Ectodermal cell (in vitro differentiated cells): ENCODE measurements at regions not wholly inside any gene's neighbourhood (a gene's known extent, or its start where the extent isn't known, plus 50 kb on each side); places are given as distances from the start of the nearest gene placed in this dataset.
"Not testable (repeated sequence)": the region's sequence is repeated elsewhere in the genome, so short reads cannot be mapped to it uniquely, and the experiment has no call there.

Experiments
- H3K27ac ChIP-seq: 2 replicates; pipeline ENCODE4 v1.7.0; 2013; ENCODE audit warnings: mild to moderate bottlenecking, low read depth, low read length; ENCODE audit not compliant: insufficient read depth, poor library complexity, severe bottlenecking
- H3K27me3 ChIP-seq: 2 replicates; pipeline ENCODE4 v1.7.0; 2013; ENCODE audit warnings: mild to moderate bottlenecking, low read length; ENCODE audit not compliant: insufficient read depth, control insufficient read depth, poor library complexity, severe bottlenecking
- H3K36me3 ChIP-seq: one replicate; pipeline ENCODE4 v1.7.0; 2013; ENCODE audit warnings: low read length; ENCODE audit not compliant: control insufficient read depth, insufficient read depth
- H3K4me1 ChIP-seq: one replicate; pipeline ENCODE4 v1.7.0; 2013; ENCODE audit warnings: low read length; ENCODE audit not compliant: control insufficient read depth, insufficient read depth
- H3K4me3 ChIP-seq: 2 replicates; pipeline ENCODE4 v1.7.0; 2013; ENCODE audit warnings: low read depth, low read length, control low read depth; ENCODE audit not compliant: insufficient read depth
- H3K9me3 ChIP-seq: 2 replicates; pipeline ENCODE4 v1.7.0; 2013; ENCODE audit warnings: mild to moderate bottlenecking, low read length, moderate library complexity; ENCODE audit not compliant: control insufficient read depth
- WGBS, 2 experiments: methylation state at CpG; one replicate each; pipeline ENCODE4 v1.1.7; 2013; ENCODE audit warnings: missing lambda C conversion rate in 2 of 2; 5-methylcytosine and 5-hydroxymethylcytosine counted together

DNA sequence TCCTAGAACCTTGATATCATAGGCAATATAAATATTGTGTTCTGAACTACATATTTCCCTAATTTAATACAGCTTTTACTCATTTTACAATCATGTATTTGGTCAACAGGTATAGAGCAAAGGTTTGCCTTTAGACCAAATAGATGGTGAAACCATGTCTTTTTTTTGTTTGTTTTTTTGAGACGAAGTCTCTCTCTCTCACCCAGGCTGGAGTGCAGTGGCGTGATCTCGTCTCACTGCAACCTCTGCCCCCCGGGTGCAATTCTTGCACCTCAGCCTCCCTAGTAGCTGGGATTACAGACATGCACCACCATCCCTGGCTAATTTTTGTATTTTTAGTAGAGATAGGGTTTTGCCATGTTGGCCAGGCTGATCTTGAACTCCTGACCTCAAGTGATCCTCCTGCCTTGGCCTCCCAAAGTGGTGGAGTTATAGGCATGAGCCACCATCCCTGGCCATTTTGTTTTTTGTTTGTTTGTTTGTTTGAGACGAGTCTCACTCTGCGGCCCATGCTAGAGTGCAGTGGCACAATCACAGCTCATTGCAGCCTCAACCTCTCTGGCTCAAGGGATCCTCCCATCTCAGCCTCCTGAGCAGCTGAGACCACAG, 243.7 kb upstream of the FOXN3 start:
- not testable (repeated sequence) for H3K4me3 ChIP-seq, H3K27ac ChIP-seq, H3K4me1 ChIP-seq, H3K27me3 ChIP-seq, H3K9me3 ChIP-seq, H3K36me3 ChIP-seq
- WGBS, 2 experiments = 83 to 87% methylated on average over 6 of the region's 6 CpGs

DNA sequence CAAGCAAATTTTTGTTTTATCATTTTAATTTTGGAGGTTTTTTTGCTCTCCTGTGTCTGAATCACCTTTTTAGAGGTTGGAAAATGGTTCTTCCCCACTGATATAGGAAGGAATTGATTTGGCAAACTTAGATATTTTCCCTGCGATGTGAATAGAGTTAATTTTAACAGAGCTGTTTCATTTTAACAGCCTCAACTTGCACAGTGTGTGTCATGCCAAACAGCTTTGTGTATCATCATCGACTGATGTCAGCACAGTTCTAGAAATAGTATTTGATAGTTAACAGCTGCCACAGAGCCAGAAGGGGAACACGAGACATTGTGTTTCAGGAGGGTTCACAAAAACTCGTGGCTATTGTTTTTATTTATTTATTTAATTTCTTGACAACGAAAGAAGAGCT, 243.1 kb upstream of the FOXN3 start:
- 94 to 99% methylated on average over 3 to 5 of the region's 5 CpGs for WGBS, 2 experiments
- no peak overlapping the region for H3K4me3 ChIP-seq

DNA sequence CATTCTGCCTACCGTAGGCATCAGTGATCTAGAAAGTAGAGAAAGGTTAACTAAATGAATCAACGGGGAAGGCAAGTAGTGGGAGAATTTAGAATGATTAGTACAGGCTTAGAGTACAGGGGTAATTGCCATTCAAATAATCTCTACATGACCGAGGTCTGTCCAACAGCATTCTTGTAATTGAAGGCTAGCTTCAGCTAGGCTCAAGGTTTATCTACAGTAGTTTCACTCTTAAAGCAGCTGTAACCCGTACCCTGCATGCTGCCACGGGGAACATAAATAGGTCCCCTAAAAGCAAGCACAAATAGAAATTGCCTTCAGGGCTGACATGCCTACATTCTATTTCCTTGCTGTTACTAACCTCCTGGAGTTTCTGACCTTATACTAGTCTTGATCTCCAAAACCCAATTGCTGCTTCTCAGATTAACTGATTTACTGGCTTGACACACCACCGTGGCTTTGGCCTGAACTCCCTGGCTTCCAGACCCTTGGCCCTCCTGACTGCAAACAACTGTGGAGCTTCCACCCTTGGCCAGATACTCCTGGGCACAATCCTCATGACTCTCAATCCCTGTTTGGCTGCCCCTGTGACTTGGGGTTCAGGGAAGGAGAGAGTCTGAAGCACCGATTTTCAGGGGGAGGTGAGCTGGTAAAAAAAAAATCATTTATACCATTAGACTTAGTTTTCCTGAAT, 242.1 kb upstream of the FOXN3 start:
- no peaks in the 10 kb centered on the region for H3K9me3 ChIP-seq
- WGBS, 2 experiments = 92% methylated on average over 6 of the region's 7 CpGs
- H3K36me3 ChIP-seq = no peaks in the 10 kb centered on the region
- no peaks in the 10 kb centered on the region for H3K27me3 ChIP-seq
- H3K4me3 ChIP-seq = no peak overlapping the region
- H3K4me1 ChIP-seq = no peaks in the 10 kb centered on the region
- H3K27ac ChIP-seq = no peak overlapping the region

More for the DNA sequence above, 243.1 kb upstream of the FOXN3 start:
- H3K4me1 ChIP-seq = no peaks in the 10 kb centered on the region
- H3K36me3 ChIP-seq = no peaks in the 10 kb centered on the region
- no peaks in the 10 kb centered on the region for H3K27me3 ChIP-seq
- H3K9me3 ChIP-seq = no peaks in the 10 kb centered on the region
- no peak overlapping the region for H3K27ac ChIP-seq

DNA sequence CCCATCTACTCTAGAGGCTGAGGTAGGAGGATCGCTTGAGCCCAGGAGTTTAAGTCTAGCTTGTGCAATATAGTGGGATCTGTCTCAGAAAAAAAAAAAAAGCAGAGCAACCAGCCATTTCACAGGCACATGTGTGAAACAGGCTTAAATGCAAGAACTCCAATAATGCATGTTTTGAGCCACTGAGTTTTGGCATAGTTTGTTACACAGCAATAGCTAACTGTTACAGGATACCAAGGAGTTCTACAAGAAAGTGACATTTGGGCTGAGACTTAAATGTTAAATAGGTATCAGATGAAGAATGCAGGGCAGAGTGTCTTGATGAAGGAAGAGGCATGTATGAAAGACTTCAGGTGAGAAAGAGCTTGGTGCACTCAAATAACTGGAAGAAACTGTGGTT, 240.0 kb upstream of the FOXN3 start:
- Histone ChIP-seq H3K4me3 (no peak overlapping the region), H3K9me3 (no peaks in the 10 kb centered on the region), H3K36me3 (no peaks in the 10 kb centered on the region), H3K27ac (no peak overlapping the region), H3K27me3 (no peaks in the 10 kb centered on the region), H3K4me1 (no peaks in the 10 kb centered on the region)
- WGBS, 2 experiments = 90 to 97% methylated on average over 1 of the region's 1 CpG

DNA sequence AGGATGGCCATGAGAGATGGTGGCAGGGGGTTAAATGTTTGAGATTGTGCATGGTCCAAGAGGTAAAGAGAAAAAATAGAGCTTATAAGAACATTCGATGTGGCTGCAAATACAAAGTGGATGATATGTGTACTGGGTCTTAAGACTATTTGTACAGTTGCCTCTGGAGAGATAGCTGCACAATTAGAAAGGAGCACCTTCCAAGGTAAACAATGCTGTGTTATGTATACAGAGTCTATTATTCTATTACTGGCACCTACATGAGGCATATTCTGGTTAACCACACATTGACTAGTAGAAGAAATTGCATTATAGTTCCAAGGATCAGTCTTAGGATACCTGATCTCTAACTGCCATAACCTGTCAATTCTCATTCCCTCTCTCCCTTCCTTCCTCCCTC, 238.0 kb upstream of the FOXN3 start:
- no peaks in the 10 kb centered on the region for H3K4me1 ChIP-seq
- H3K4me3 ChIP-seq = no peak overlapping the region
- WGBS, 2 experiments = 90 to 93% methylated on average over 1 of the region's 1 CpG
- no peaks in the 10 kb centered on the region for H3K36me3 ChIP-seq
- H3K27ac ChIP-seq = no peak overlapping the region
- H3K27me3 ChIP-seq = no peaks in the 10 kb centered on the region
- no peaks in the 10 kb centered on the region for H3K9me3 ChIP-seq

DNA sequence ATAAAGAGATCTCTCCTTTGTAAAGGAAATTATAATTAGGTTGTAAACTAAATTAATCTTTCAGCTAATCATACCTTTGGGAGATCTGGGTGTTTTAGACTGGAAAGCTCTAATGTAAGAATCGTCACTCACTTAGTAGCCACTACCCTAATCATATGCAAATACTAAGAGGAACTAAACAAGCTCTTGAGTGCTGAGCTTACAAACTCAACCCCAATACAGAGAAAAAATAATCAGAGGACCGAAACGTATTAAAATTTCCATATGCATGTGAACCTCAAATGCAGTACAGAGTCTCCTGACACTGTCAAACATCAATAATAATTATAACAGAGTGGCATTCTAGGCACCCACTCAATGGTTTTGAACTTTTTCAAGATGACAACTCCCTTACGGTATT, 235.3 kb upstream of the FOXN3 start:
- 90 to 91% methylated on average over 4 of the region's 4 CpGs for WGBS, 2 experiments
- Histone ChIP-seq H3K4me1 (no peaks in the 10 kb centered on the region), H3K4me3 (no peak overlapping the region), H3K27ac (no peak overlapping the region), H3K9me3 (no peaks in the 10 kb centered on the region), H3K27me3 (no peaks in the 10 kb centered on the region), H3K36me3 (no peaks in the 10 kb centered on the region)

DNA sequence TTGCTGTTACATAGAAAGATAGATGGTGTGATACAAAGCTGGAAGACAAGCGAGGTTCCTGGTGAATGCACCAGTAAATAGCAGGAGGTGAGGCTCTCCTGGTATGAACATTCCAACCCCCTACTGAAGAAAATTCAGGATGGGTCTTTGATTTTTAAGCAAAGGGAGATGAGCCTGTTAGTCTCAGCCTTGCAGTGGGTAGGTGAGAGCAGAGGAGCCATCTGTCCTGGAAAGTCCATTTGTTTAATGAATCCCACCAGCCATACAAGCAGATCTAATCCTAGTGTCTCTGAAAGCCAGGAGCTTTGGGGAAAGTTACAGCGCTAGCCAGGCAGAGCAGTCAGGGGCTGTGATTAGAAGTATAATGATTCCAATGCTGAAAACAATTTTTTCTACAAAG, 234.8 kb upstream of the FOXN3 start:
- Histone ChIP-seq H3K9me3 (no peaks in the 10 kb centered on the region), H3K36me3 (no peaks in the 10 kb centered on the region), H3K4me3 (no peak overlapping the region), H3K27me3 (no peaks in the 10 kb centered on the region), H3K27ac (no peak overlapping the region), H3K4me1 (no peaks in the 10 kb centered on the region)
- WGBS, 2 experiments = 89 to 90% methylated on average over 1 to 2 of the region's 2 CpGs

DNA sequence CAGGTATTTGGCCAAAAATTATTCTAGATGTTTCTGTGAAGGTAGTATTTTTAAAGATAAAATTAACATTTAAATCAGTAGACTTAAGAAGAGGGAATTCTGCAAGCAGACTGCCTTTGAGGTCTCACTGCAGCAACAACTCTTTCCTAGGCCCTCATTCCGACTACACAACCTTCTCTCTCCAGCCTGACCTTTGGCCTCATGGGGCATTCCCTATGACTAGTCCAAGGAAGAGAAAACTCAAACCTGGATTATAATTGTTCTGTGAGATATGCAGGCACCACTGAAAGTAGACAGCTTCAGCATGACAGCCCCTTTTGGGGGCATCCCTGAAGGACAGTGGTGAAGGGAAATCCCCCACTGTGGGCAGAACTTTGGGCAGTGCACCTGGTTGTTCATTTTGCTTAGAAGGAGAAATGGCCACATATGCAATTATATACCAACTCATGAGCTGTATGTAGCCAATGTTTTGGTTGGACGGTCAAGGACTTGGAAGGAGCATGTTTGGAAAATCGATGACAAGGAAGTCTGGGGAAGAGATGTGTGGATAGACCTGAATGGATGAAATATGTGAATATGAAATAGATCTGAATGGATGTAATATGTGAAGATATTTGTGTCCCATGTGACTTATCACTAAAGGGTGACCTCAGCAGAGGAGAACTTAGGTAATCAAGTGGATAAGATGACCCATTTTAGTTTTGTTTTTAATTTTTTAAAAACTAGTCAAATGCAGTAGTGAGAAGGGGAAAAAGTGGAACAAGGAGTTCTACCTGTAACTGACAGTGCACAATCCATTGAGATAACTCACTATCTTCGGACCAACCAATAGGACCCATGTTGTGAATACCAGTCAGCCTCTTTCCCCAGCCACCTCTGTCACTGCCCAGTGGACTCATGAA, 233.3 kb upstream of the FOXN3 start:
- Histone ChIP-seq H3K4me1 (no peaks in the 10 kb centered on the region), H3K9me3 (no peaks in the 10 kb centered on the region), H3K36me3 (no peaks in the 10 kb centered on the region), H3K27ac (no peak overlapping the region), H3K27me3 (no peaks in the 10 kb centered on the region), H3K4me3 (no peak overlapping the region)
- 92 to 93% methylated on average over 4 of the region's 4 CpGs for WGBS, 2 experiments

DNA sequence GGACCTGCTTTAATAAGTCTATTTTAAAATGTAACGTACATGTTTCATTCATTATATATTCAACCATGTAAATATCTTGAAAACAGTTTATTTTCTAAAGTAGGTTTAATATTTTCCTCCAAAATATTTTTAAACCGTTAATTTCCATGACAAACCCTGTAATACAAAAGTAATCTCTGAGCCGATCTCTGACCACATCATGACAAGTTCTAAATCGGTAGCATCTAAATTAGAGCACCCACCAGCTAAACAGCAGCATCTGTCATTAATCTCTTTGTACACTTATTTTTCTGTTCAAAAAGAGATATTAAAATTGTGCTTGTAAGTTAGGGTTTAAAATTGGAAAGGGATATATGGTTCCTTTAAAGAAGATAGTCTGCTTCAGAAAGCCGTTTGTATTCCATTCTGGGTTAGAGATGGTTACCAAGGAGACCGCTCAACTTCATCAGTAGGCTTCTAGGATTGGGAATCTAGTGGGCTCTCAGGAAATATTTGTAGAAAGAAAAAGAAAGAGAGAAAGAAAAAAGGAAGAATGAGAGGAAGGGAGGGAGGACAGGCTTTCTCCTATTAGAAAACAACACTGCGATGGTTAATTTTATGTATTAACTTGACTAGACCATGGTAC, 232.5 kb upstream of the FOXN3 start:
- Histone ChIP-seq H3K4me1 (no peaks in the 10 kb centered on the region), H3K9me3 (no peaks in the 10 kb centered on the region), H3K27me3 (no peaks in the 10 kb centered on the region), H3K4me3 (no peak overlapping the region), H3K27ac (no peak overlapping the region), H3K36me3 (no peaks in the 10 kb centered on the region)
- WGBS, 2 experiments = 94 to 97% methylated on average over 6 of the region's 7 CpGs

DNA sequence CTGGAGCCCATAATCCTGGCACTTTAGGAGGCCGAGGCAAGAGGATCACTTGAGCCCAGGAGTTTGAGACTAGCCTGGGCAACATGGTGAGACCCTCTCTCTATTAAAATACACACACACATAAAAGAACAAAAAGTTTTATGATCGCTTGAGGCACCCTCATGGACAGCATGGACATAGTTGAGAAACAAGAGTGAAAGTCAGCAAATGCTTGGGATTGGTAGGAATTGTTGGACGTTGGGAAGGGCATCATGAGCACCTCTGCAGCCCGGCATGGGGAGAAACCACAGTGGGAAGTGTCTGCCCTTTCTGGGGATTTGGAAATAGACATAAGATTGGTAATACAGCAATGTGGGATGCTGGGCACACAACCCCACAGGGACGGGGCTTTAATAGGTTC, 231.9 kb upstream of the FOXN3 start:
- Histone ChIP-seq H3K27ac (no peak overlapping the region), H3K4me1 (no peaks in the 10 kb centered on the region)
- 90 to 91% methylated on average over 5 of the region's 5 CpGs for WGBS, 2 experiments

More for the DNA sequence above, 231.9 kb upstream of the FOXN3 start:
- Histone ChIP-seq H3K9me3 (no peaks in the 10 kb centered on the region), H3K27me3 (no peaks in the 10 kb centered on the region), H3K4me3 (no peak overlapping the region), H3K36me3 (no peaks in the 10 kb centered on the region)
